ENCODE measurements at regions not wholly inside any gene's neighbourhood (a gene's known extent, or its start where the extent isn't known, plus 50 kb on each side); places are given as distances from the start of the nearest gene placed in this dataset.

DNA sequence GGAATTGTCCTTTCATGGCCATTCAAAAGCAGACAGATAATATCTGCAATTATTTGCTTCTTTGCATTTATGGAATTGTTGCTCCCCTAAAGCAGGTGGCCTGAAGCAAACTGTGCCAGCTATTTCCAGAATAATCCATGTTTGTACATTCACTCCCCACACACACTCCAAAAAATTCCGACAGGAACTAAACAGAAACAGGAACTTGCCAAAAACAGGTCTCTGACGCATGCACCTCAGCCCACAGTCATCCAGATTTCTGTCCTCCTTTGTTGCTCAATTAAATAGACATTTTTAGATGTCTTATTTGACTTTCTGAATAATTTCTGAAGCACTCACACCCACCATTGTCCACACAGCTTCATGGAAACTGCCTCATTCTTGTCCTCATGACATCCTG is 71.5 kb upstream of the EDNRA start:
- Histone ChIP-seq H3K36me3 (ENCODE audit: control insufficient read depth, low read depth, low read length) (no peaks in the 10 kb centered on the region), H3K4me3 (ENCODE audit: low read length) (no peak overlapping the region), H3K9ac (ENCODE audit: low read length) (no peak overlapping the region), H3K27me3 (ENCODE audit: control insufficient read depth, insufficient read depth, low read length) (no peaks in the 10 kb centered on the region), H3K9me3 (ENCODE audit: control insufficient read depth, low read depth, low read length) (no peaks in the 10 kb centered on the region), H3K4me1 (ENCODE audit: control insufficient read depth, low read depth, low read length) (no peaks in the 10 kb centered on the region), H3K27ac (ENCODE audit: low read length) (no peak overlapping the region)

DNA sequence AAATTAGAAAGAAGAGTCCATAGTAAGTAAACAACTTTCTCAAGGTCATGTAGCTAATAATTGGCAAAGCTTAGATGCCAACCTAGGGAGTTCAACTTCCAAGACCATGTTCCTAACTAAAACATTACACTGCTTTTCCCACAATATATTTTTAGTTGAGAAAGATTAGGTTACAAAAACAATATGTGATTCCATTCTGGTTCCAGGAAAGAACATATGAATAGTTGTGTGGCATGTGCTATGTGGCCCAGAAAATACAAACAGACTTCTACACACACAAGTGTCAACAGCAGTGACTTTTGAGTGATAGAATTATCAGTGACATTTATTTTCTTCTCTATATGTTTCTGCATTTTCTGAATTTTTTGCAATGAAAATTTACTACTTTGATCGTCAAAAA is 62.7 kb upstream of the EDNRA start:
- no peaks in the 10 kb centered on the region for H3K9me3 ChIP-seq (ENCODE audit: control insufficient read depth, low read depth, low read length)
- H3K27me3 ChIP-seq (ENCODE audit: control insufficient read depth, insufficient read depth, low read length): no peaks in the 10 kb centered on the region
- no peaks in the 10 kb centered on the region for H3K4me1 ChIP-seq (ENCODE audit: control insufficient read depth, low read depth, low read length)
- no peak overlapping the region for H3K9ac ChIP-seq (ENCODE audit: low read length)
- H3K36me3 ChIP-seq (ENCODE audit: control insufficient read depth, low read depth, low read length): no peaks in the 10 kb centered on the region
- H3K27ac ChIP-seq (ENCODE audit: low read length): no peak overlapping the region
- H3K4me3 ChIP-seq (ENCODE audit: low read length): no peak overlapping the region

DNA sequence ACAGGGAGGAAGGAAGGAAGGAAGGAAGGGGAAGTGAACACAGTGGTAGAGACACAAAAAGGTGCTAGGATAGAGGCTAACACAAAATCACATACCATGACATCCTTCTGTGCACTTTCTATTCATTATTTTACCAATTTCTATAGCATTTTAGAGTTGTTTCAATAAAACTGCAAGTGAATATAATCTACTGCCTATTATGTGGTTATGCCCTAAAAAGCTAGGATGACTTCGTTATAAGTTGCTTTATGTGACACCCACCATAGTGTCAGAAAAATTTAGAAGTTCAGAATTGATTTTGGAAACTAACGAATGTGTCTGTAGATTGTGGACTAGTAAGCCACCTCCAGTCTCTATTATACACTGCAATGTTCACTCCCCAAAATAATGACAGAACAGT is 59.4 kb upstream of the EDNRA start:
- Histone ChIP-seq H3K27ac (ENCODE audit: low read length) (no peak overlapping the region), H3K4me3 (ENCODE audit: low read length) (no peak overlapping the region), H3K9ac (ENCODE audit: low read length) (no peak overlapping the region), H3K36me3 (ENCODE audit: control insufficient read depth, low read depth, low read length) (no peaks in the 10 kb centered on the region), H3K27me3 (ENCODE audit: control insufficient read depth, insufficient read depth, low read length) (no peaks in the 10 kb centered on the region), H3K9me3 (ENCODE audit: control insufficient read depth, low read depth, low read length) (no peaks in the 10 kb centered on the region), H3K4me1 (ENCODE audit: control insufficient read depth, low read depth, low read length) (no peaks in the 10 kb centered on the region)

DNA sequence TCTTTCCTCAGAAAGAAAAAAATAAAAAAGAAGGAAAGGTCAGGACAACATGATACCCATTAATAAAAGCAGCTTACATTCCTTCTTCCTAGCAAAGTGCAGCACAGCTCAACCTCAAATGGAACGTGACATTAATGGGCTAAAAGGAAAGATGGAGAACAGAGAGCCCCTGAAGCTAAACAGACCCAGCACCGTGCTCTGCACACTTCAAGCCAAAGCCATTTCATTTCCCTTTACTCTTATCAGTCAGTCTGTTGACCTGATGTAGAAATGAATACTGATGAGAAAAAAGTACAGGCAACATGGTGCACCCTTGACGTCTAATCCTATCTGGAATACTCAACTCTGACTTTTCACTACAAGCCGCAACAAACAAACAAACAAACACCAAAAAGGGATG is 57.7 kb upstream of the EDNRA start:
- Histone ChIP-seq H3K36me3 (ENCODE audit: control insufficient read depth, low read depth, low read length) (no peaks in the 10 kb centered on the region), H3K9ac (ENCODE audit: low read length) (no peak overlapping the region), H3K4me3 (ENCODE audit: low read length) (no peak overlapping the region)

DNA sequence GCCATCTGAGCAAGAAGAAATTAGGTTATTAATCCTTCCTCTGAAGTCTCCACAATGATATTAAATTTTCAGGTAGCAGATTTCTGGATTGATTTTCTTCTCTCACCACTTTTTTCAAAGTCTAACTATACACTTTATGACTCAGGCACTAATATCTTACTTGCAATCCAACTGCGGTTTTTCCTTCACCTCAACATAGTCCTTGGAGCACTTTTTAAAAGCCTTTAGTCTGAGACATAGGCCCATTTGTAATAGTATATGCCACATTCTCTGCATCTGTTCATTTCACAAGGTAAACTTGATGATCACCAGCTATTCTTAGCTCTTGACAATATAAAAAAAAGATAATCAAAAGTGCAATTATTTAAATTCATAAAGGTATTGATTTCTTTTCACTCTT is 55.9 kb upstream of the EDNRA start:
- H3K36me3 ChIP-seq (ENCODE audit: control insufficient read depth, low read depth, low read length): no peaks in the 10 kb centered on the region
- H3K9ac ChIP-seq (ENCODE audit: low read length): no peak overlapping the region
- H3K4me3 ChIP-seq (ENCODE audit: low read length): no peak overlapping the region
- H3K27me3 ChIP-seq (ENCODE audit: control insufficient read depth, insufficient read depth, low read length): no peaks in the 10 kb centered on the region
- no peaks in the 10 kb centered on the region for H3K4me1 ChIP-seq (ENCODE audit: control insufficient read depth, low read depth, low read length)
- H3K27ac ChIP-seq (ENCODE audit: low read length): no peak overlapping the region
- no peaks in the 10 kb centered on the region for H3K9me3 ChIP-seq (ENCODE audit: control insufficient read depth, low read depth, low read length)

More for the DNA sequence above, 57.7 kb upstream of the EDNRA start:
- H3K9me3 ChIP-seq (ENCODE audit: control insufficient read depth, low read depth, low read length): no peaks in the 10 kb centered on the region
- no peak overlapping the region for H3K27ac ChIP-seq (ENCODE audit: low read length)
- H3K27me3 ChIP-seq (ENCODE audit: control insufficient read depth, insufficient read depth, low read length): no peaks in the 10 kb centered on the region
- no peaks in the 10 kb centered on the region for H3K4me1 ChIP-seq (ENCODE audit: control insufficient read depth, low read depth, low read length)

DNA sequence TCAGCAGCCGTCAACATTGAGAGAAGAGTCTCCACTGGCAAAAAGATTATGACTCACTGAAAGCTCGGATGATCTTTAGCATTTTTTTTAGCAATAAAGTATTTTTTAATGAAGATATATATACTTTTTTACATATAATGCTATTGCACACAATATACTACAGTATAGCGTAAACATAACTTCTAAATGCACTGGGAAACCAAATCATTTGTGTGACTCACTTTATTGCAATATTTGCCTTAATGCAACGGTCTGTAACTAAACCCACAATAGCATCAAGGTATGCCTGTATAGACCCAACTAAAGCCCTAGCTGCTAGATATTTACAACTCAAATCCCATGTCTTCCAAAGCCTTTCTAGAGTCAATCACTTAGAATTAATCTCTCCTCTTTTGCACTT is 52.3 kb upstream of the EDNRA start:
- H3K4me1 ChIP-seq (ENCODE audit: control insufficient read depth, low read depth, low read length): no peaks in the 10 kb centered on the region
- H3K4me3 ChIP-seq (ENCODE audit: low read length): no peak overlapping the region
- no peaks in the 10 kb centered on the region for H3K9me3 ChIP-seq (ENCODE audit: control insufficient read depth, low read depth, low read length)
- no peaks in the 10 kb centered on the region for H3K27me3 ChIP-seq (ENCODE audit: control insufficient read depth, insufficient read depth, low read length)
- H3K27ac ChIP-seq (ENCODE audit: low read length): no peak overlapping the region
- no peaks in the 10 kb centered on the region for H3K36me3 ChIP-seq (ENCODE audit: control insufficient read depth, low read depth, low read length)
- H3K9ac ChIP-seq (ENCODE audit: low read length): no peak overlapping the region

DNA sequence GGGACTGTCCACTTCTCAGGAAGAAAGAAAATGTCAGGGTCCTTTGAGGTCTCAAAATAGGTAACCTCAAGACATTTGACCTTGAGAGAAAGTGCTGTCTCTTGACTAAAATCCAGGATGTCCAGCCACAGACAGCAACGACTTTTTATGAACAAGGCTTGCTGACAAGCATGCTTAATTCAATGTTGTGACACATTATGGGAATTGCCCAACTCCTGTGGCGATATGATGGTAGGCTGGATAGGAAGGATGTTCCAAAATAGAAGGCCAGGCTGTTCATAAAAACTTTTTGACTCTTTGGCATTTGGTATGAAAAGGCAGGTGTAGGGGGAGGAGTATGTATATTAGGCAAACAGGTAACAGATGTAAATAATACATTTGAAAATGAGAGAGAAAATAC is 50.8 kb upstream of the EDNRA start:
- no peaks in the 10 kb centered on the region for H3K27me3 ChIP-seq (ENCODE audit: control insufficient read depth, insufficient read depth, low read length)
- H3K9ac ChIP-seq (ENCODE audit: low read length): no peak overlapping the region
- no peaks in the 10 kb centered on the region for H3K36me3 ChIP-seq (ENCODE audit: control insufficient read depth, low read depth, low read length)
- H3K27ac ChIP-seq (ENCODE audit: low read length): no peak overlapping the region
- no peak overlapping the region for H3K4me3 ChIP-seq (ENCODE audit: low read length)
- no peaks in the 10 kb centered on the region for H3K4me1 ChIP-seq (ENCODE audit: control insufficient read depth, low read depth, low read length)
- no peaks in the 10 kb centered on the region for H3K9me3 ChIP-seq (ENCODE audit: control insufficient read depth, low read depth, low read length)
